Hepatocyte (in vitro differentiated cells): ENCODE measurements at regions not wholly inside any gene's neighbourhood (a gene's known extent, or its start where the extent isn't known, plus 50 kb on each side); places are given as distances from the start of the nearest gene placed in this dataset.

Source experiments
- DNase-seq: peaks from one replicate; pipeline ENCODE4 v3.0.0-alpha.2; 2016; ENCODE audit warnings: low spot score
- H2AFZ ChIP-seq: fragments of 200-600 bp; sonication (generic); 2 replicates; pipeline ENCODE4 v1.6.0; 2016; ENCODE audit warnings: antibody characterized with exemption, mild to moderate bottlenecking
- H3K27ac ChIP-seq: fragments of 200-600 bp; sonication (generic); 2 replicates; pipeline ENCODE4 v1.5.1; 2016; ENCODE audit warnings: mild to moderate bottlenecking
- H3K27me3 ChIP-seq: fragments of 200-600 bp; sonication (generic); 2 replicates; pipeline ENCODE4 v1.6.1; 2016
- H3K36me3 ChIP-seq: fragments of 200-600 bp; sonication (generic); replicated peaks from 2 replicates; pipeline ENCODE4 v1.5.1; 2016; ENCODE audit warnings: low read depth; ENCODE audit not compliant: insufficient read depth
- H3K4me1 ChIP-seq: fragments of 200-600 bp; sonication (generic); 2 replicates; pipeline ENCODE4 v1.5.1; 2016; ENCODE audit warnings: mild to moderate bottlenecking, moderate library complexity; ENCODE audit not compliant: insufficient read depth
- H3K4me2 ChIP-seq: fragments of 200-600 bp; sonication (generic); 2 replicates; pipeline ENCODE4 v1.6.0; 2016
- H3K4me3 ChIP-seq: fragments of 200-600 bp; sonication (generic); 2 replicates; pipeline ENCODE4 v1.5.1; 2016; ENCODE audit warnings: mild to moderate bottlenecking
- H3K79me2 ChIP-seq: fragments of 200-600 bp; sonication (generic); 2 replicates; pipeline ENCODE4 v1.6.0; 2017; ENCODE audit warnings: mild to moderate bottlenecking
- H3K9me2 ChIP-seq: fragments of 200-600 bp; sonication (generic); replicated peaks from 2 replicates; pipeline ENCODE4 v1.6.0; 2017; ENCODE audit warnings: mild to moderate bottlenecking; ENCODE audit not compliant: insufficient read depth
- H3K9me3 ChIP-seq: fragments of 200-600 bp; sonication (generic); 2 replicates; pipeline ENCODE4 v1.5.1; 2016; ENCODE audit warnings: low read depth, mild to moderate bottlenecking
- H4K20me1 ChIP-seq: fragments of 200-600 bp; sonication (generic); 2 replicates; pipeline ENCODE4 v1.6.0; 2016; ENCODE audit warnings: mild to moderate bottlenecking; ENCODE audit not compliant: insufficient read depth, poor library complexity, severe bottlenecking
- CTCF ChIP-seq: fragments of 200-600 bp; sonication (generic); IDR thresholded peaks from 2 replicates; pipeline ENCODE4 v1.5.1; 2016; ENCODE audit warnings: antibody characterized with exemption, mild to moderate bottlenecking; ENCODE audit not compliant: poor library complexity
- EZH2 ChIP-seq: fragments of 200-600 bp; sonication (generic); IDR thresholded peaks from 2 replicates; pipeline ENCODE4 v1.6.1; 2016; ENCODE audit warnings: antibody characterized with exemption, mild to moderate bottlenecking, borderline replicate concordance
- EZH2phosphoT487 ChIP-seq: fragments of 200-600 bp; sonication (generic); IDR thresholded peaks from one replicate; pipeline ENCODE4 v1.6.1; 2018; ENCODE audit warnings: antibody characterized with exemption, mild to moderate bottlenecking, low read depth, moderate library complexity; ENCODE audit not compliant: unreplicated experiment, severe bottlenecking
- WGBS: methylation state at CpG from one replicate; pipeline ENCODE4 v1.1.6; 2016; ENCODE audit warnings: low lambda C conversion rate; ENCODE audit errors: missing lambda C conversion rate; 5-methylcytosine and 5-hydroxymethylcytosine counted together

DNA sequence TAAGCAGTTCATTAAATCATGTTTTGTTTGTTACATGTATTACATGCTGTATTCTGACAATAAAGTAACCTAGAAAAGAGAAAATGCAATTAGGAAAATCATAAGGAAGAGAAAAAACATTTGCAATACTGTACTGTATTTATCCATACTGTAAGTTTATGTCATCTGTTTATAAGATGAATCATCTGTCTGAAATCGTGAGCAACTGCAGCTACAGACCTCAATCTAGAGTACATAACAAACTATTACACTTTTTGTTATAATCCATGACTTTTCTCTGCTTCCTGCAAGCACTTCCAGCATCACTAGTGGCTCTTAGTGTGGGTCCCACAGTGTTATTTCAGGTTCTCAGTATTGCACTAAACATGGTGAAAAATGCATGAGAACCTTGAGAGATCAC lies 144.4 kb upstream of the NR4A3 start:
- Histone ChIP-seq H3K4me1 (peaks cover 14% of the 10 kb centered on the region), H3K36me3 (no peaks in the 10 kb centered on the region), H4K20me1 (no peaks in the 10 kb centered on the region), H3K27me3 (no peaks in the 10 kb centered on the region), H2AFZ (no peak overlapping the region), H3K9me2 (no peaks in the 10 kb centered on the region), H3K79me2 (no peaks in the 10 kb centered on the region), H3K9me3 (no peaks in the 10 kb centered on the region), H3K4me3 (no peak overlapping the region), H3K4me2 (no peak overlapping the region), H3K27ac (no peak overlapping the region)
- WGBS: 72% methylated on average over 1 of the region's 1 CpG
- no peak for DNase-seq
- TF ChIP-seq EZH2phosphoT487 (no peak), CTCF (no peak), EZH2 (no peak)

DNA sequence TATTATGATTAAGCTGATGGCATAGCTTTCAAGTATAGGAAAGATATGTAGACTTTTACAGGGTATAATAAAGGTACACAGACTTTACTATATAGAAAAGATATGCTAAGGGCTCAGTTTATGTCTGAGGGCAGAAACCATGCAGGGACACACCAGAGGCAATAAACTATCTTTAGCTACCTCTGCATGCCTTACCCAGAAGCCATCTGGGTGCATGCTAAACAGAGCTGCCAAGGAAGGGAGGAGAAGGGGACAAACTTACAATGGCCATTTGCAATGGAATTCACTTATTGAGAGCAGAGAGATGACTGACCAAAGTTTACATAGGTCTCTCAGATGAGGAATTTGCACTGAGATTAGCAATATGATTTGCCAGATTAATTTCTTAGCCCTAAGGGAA lies 143.1 kb upstream of the NR4A3 start:
- no peaks in the 10 kb centered on the region for H3K27me3 ChIP-seq
- H4K20me1 ChIP-seq: no peaks in the 10 kb centered on the region
- no peaks in the 10 kb centered on the region for H3K9me2 ChIP-seq
- H3K4me3 ChIP-seq: no peak overlapping the region
- H3K27ac ChIP-seq: no peak overlapping the region
- no peaks in the 10 kb centered on the region for H3K36me3 ChIP-seq
- no peak overlapping the region for H3K4me2 ChIP-seq
- H3K79me2 ChIP-seq: no peaks in the 10 kb centered on the region
- H2AFZ ChIP-seq: no peak overlapping the region
- no peak for TF ChIP-seq CTCF
- TF ChIP-seq EZH2: no peak
- TF ChIP-seq EZH2phosphoT487: no peak
- peaks cover 14% of the 10 kb centered on the region for H3K4me1 ChIP-seq
- no peak for DNase-seq
- no peaks in the 10 kb centered on the region for H3K9me3 ChIP-seq

- Histone ChIP-seq H3K4me1 (peaks cover 14% of the 10 kb centered on the region), H3K79me2 (no peaks in the 10 kb centered on the region), H3K4me2 (no peak overlapping the region), H2AFZ (no peak overlapping the region), H3K27ac (peak overlapping the region; percentile 15), H3K36me3 (no peaks in the 10 kb centered on the region), H3K27me3 (no peaks in the 10 kb centered on the region), H4K20me1 (no peaks in the 10 kb centered on the region), H3K9me2 (no peaks in the 10 kb centered on the region), H3K9me3 (no peaks in the 10 kb centered on the region), H3K4me3 (no peak overlapping the region)
- TF ChIP-seq EZH2phosphoT487 (no peak), CTCF (no peak), EZH2 (no peak)
- WGBS: 74% methylated on average over 1 of the region's 1 CpG
- DNase-seq: no peak
Measured at GRCh38 chr9:99680191-99680590, 141.5 kb upstream of the NR4A3 start.

GRCh38 chr9:99681113-99681512 lies 140.6 kb upstream of the NR4A3 start:
- Histone ChIP-seq H3K27me3 (no peaks in the 10 kb centered on the region), H3K4me2 (no peak overlapping the region), H3K79me2 (no peaks in the 10 kb centered on the region), H3K4me3 (no peak overlapping the region), H4K20me1 (no peaks in the 10 kb centered on the region), H2AFZ (no peak overlapping the region), H3K9me2 (no peaks in the 10 kb centered on the region), H3K36me3 (no peaks in the 10 kb centered on the region), H3K4me1 (peaks cover 14% of the 10 kb centered on the region), H3K27ac (peak overlapping the region; percentile 62), H3K9me3 (no peaks in the 10 kb centered on the region)
- DNase-seq: no peak
- TF ChIP-seq EZH2 (no peak), EZH2phosphoT487 (no peak), CTCF (no peak)
